GM06990 (cell line): ENCODE measurements at regions not wholly inside any gene's neighbourhood (a gene's known extent, or its start where the extent isn't known, plus 50 kb on each side); places are given as distances from the start of the nearest gene placed in this dataset.

Source experiments
- DNase-seq: peaks from one replicate; pipeline ENCODE4 v3.0.0-alpha.2; 2011; ENCODE audit not compliant: insufficient read length; ENCODE audit errors: extremely low read depth
- H3K27me3 ChIP-seq: replicated peaks from 2 replicates; pipeline ENCODE4 v1.6.0; 2011; ENCODE audit warnings: low read length; ENCODE audit not compliant: control insufficient read depth, insufficient read depth
- H3K36me3 ChIP-seq: 2 replicates; pipeline ENCODE4 v1.5.1; 2011; ENCODE audit warnings: low read length; ENCODE audit not compliant: control insufficient read depth, insufficient read depth
- H3K4me3 ChIP-seq: replicated peaks from 2 replicates; pipeline ENCODE4 v1.5.1; 2011; ENCODE audit warnings: low read depth, mild to moderate bottlenecking, control low read depth, low read length
- TF ChIP-seq, protein P1 (sequence below): IDR thresholded peaks from 2 replicates; pipeline ENCODE4 v1.5.1; 2011; ENCODE audit warnings: low read length, control low read depth, mild to moderate bottlenecking, inconsistent platforms; ENCODE audit not compliant: insufficient read depth, poor library complexity, severe bottlenecking

DNA sequence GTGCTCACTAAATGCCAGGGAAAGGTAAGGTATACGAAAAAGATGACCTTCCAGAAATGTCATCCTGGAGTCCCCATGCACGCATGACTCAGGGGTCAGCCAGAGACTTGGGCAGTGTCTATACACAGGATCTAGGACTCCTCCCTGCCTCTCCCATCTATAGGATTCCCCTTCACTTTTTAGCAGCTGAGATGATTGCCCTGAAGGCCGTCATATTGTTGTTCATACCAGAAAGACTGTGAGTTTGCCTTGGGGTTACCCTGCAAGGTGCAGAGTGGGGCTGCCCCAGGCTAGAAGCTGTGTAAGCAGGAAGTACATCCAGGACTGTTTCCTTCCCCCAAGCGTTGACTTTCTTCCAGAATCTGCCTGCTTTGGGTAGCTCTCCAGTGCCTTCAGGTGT, 55.1 kb upstream of the MAMLD1 start:
- no peak for DNase-seq
- TF ChIP-seq, protein P1, sequence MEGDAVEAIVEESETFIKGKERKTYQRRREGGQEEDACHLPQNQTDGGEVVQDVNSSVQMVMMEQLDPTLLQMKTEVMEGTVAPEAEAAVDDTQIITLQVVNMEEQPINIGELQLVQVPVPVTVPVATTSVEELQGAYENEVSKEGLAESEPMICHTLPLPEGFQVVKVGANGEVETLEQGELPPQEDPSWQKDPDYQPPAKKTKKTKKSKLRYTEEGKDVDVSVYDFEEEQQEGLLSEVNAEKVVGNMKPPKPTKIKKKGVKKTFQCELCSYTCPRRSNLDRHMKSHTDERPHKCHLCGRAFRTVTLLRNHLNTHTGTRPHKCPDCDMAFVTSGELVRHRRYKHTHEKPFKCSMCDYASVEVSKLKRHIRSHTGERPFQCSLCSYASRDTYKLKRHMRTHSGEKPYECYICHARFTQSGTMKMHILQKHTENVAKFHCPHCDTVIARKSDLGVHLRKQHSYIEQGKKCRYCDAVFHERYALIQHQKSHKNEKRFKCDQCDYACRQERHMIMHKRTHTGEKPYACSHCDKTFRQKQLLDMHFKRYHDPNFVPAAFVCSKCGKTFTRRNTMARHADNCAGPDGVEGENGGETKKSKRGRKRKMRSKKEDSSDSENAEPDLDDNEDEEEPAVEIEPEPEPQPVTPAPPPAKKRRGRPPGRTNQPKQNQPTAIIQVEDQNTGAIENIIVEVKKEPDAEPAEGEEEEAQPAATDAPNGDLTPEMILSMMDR = no peak
- Histone ChIP-seq H3K4me3 (no peak overlapping the region), H3K36me3 (no peaks in the 10 kb centered on the region), H3K27me3 (no peaks in the 10 kb centered on the region; the same call in none of the 2 replicates)

DNA sequence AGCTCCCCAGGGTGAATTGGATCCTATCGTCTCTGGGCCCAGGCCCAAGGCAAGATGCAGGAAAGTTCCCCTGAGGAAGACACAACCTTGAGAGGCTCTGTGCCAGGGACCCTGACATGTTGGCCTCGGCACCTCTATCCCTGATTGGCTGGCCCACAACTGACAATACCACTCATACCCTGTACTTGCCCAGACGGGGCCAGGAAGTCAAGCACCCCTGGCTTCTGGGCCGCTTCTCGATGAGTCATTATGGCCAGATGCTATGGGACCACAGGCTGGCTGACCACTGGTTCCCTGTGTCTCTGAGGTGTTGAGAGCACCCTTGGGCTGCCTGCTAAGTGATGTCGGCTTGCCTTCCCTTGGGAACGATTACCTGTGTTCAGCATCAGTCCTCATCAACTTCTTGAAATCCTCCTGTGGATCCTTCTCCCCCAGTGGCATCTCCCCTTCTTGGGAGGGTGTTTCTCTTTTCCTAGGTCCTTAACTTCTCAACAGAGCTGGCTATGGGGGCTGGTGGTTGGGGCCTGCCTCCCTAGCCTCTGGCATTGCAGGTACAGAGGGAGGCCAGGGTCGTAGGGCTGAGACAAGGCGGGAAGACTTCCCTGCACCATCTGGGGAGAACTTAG, 54.5 kb upstream of the MAMLD1 start:
- no peaks in the 10 kb centered on the region; the same call in none of the 2 replicates for H3K27me3 ChIP-seq
- H3K36me3 ChIP-seq = no peaks in the 10 kb centered on the region
- H3K4me3 ChIP-seq = no peak overlapping the region
- TF ChIP-seq, protein P1 = no peak
- DNase-seq = no peak

DNA sequence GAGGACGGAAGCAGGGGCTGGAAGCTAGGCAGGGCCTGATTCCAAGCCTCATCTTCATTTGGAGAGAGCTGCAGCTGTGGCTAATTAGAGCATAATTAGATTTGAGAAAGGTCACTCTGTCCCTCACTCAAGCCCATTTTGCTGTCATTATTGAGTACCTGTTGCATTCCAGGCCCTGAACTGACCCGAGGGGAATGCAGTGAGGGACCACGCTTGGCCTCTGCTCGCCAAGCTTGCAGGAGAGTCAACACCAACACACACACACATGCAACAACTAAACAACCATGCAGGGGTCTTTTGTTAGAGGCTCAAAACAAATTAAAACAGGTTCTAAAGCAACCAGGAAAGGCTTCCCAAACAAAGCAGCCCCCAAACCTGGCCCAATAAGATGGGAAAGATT, 52.7 kb upstream of the MAMLD1 start:
- Histone ChIP-seq H3K4me3 (no peak overlapping the region), H3K27me3 (no peaks in the 10 kb centered on the region; the same call in 1 of the 2 replicates), H3K36me3 (no peaks in the 10 kb centered on the region)
- DNase-seq = no peak
- TF ChIP-seq, protein P1 = no peak

DNA sequence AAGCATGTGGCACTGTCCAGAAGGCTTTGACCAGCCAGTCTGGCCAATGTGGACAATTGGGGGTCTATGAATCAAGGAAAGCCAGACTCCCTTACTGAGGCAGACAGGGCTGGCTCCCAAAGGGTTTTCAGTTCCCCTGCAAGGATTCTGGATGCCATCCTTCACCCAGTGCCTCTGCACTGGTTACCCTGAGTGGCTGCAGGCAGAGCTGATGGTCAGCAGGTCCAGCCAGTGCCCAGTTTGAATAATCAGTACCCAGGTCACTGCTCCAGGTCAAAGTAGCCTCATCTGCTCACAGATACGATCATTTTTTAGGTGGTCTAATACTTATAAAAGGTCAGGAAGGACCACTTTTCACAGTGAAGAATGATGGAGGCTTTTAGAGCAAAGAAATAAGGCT, 52.2 kb upstream of the MAMLD1 start:
- no peak overlapping the region for H3K4me3 ChIP-seq
- TF ChIP-seq, protein P1 = no peak
- no peaks in the 10 kb centered on the region for H3K36me3 ChIP-seq
- no peak for DNase-seq
- H3K27me3 ChIP-seq = no peaks in the 10 kb centered on the region; the same call in 1 of the 2 replicates

DNA sequence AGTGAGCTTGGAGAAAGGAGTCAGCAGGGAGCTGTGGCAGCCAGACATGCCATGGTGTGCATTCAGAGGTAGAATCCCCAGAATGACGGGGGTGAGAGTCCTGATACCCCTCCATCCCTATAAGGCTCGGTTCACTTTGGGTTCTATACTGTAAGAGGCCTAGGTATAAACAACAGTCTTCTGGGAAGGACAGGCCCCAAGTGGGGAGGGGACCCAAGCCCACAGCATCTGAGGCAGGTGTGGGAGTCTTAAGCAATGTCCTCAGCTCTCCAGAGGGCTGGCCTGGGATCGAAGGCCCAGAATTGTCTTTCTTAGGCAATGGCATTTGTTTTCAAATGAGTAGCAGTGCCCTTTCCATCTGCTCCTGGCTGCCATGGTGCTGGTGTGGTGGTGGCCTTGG, 50.2 kb upstream of the MAMLD1 start:
- no peak for DNase-seq
- H3K27me3 ChIP-seq = no peaks in the 10 kb centered on the region; the same call in none of the 2 replicates
- TF ChIP-seq, protein P1 = no peak
- no peak overlapping the region for H3K4me3 ChIP-seq
- no peaks in the 10 kb centered on the region for H3K36me3 ChIP-seq
